ENCODE measurements at regions not wholly inside any gene's neighbourhood (a gene's known extent, or its start where the extent isn't known, plus 50 kb on each side); places are given as distances from the start of the nearest gene placed in this dataset.

DNA sequence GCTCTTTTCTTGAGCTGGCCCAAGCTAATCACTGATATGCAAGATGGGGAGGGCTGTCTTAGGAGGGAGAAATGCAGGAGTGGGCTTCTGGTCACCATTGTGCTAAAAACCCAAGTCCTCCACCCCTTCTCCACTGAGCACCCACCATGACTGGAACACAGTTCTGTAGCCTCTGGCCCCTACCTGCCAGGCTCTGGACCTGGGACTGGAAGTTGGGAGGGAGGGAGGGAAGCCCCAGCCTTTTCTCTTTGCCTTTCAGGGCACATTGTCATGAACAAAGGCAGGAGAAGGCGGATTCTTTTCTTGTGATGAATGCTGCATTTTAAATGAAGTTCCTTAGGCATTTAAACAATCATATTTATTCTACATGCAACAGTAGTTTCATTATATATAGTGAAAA lies 559.1 kb upstream of the TRPC7 start:
- Mint-ChIP-seq H3K36me3 (no peaks in the 10 kb centered on the region), H3K27ac (no peak overlapping the region), H3K9me3 (peaks cover 1 to 10% (median 6%) of the 10 kb centered on the region in 7 donors), H3K4me3 (no peak overlapping the region), H3K27me3 (no peaks in the 10 kb centered on the region), H3K4me1 (no peaks in the 10 kb centered on the region)
- Histone ChIP-seq H3K36me3 (ENCODE audit: control insufficient read depth, insufficient read depth, low read length) (no peaks in the 10 kb centered on the region), H3K4me1 (ENCODE audit: control insufficient read depth, insufficient read depth, low read length, poor library complexity, severe bottlenecking) (no peaks in the 10 kb centered on the region), H3K27me3 (ENCODE audit: control insufficient read depth, insufficient read depth, low read length) (no peaks in the 10 kb centered on the region), H3K4me3 (ENCODE audit: low read depth, low read length) (no peak overlapping the region), H3K27ac (ENCODE audit: insufficient read depth, low read length, poor library complexity, severe bottlenecking) (no peak overlapping the region), H3K9me3 (ENCODE audit: control insufficient read depth in 2 of 2, low read length in 2 of 2) (peaks cover 0 to 3% of the 10 kb centered on the region in 2 experiments)
- DNase-seq: no peak
- no peak for ATAC-seq (ENCODE audit: low read depth in 2 of 2)

DNA sequence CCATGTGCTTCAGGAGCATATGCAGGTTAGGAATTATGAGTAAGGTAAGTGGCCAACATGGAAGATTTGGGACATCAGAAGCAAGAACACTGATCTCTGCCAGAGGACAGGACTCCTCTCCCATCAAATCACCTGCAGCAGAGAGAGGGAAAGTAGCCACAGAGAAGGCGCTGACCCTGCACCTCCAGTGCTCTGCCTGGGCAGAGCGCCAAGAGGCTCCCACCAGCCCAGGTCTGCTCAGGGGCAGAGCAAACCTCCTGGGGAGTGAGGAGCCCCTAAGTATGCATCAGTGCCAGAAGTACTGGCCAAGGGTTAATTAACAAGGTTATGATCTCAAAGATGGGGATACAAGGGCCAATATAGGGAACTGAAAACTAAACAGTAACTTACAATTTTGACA lies 545.3 kb upstream of the TRPC7 start:
- no peak overlapping the region for H3K27ac Mint-ChIP-seq
- DNase-seq (no peak), ATAC-seq (ENCODE audit: low read depth in 2 of 2) (no peak)
- H3K27me3 Mint-ChIP-seq: no peaks in the 10 kb centered on the region
- no peaks in the 10 kb centered on the region for H3K36me3 Mint-ChIP-seq
- no peaks in the 10 kb centered on the region for H3K4me1 Mint-ChIP-seq
- Histone ChIP-seq H3K36me3 (ENCODE audit: control insufficient read depth, insufficient read depth, low read length) (no peaks in the 10 kb centered on the region), H3K4me3 (ENCODE audit: low read depth, low read length) (no peak overlapping the region), H3K27me3 (ENCODE audit: control insufficient read depth, insufficient read depth, low read length) (no peaks in the 10 kb centered on the region), H3K27ac (ENCODE audit: insufficient read depth, low read length, poor library complexity, severe bottlenecking) (no peak overlapping the region), H3K9me3 (ENCODE audit: control insufficient read depth in 2 of 2, low read length in 2 of 2) (no peaks in the 10 kb centered on the region), H3K4me1 (ENCODE audit: control insufficient read depth, insufficient read depth, low read length, poor library complexity, severe bottlenecking) (no peaks in the 10 kb centered on the region)
- H3K9me3 Mint-ChIP-seq: peaks cover 0 to 14% (median 3%) of the 10 kb centered on the region in 7 donors
- H3K4me3 Mint-ChIP-seq: peak overlapping the region in 1 of 4 donors; percentile 71

DNA sequence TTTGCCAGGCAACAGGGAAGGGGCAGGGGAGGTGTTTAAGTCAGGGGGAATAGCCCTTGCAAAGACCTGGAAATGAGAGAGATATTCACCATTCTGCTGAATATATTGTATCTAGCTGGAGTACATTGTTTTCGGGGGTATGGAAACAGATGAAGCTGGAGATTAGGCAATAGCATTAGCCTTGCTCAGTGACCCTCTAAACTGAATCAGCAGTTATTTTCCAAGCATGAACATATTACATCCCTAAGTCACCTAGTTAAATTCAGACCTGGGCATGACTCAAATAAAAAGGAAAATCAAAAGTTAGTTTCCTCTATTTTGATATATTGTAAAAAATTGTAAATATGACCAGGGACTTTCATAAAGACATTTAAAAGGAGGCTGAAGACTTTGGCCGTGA lies 544.6 kb upstream of the TRPC7 start:
- Mint-ChIP-seq H3K9me3 (peaks cover 0 to 14% (median 3%) of the 10 kb centered on the region in 7 donors), H3K27me3 (no peaks in the 10 kb centered on the region), H3K4me3 (no peak overlapping the region), H3K27ac (no peak overlapping the region), H3K36me3 (no peaks in the 10 kb centered on the region), H3K4me1 (no peaks in the 10 kb centered on the region)
- Histone ChIP-seq H3K36me3 (ENCODE audit: control insufficient read depth, insufficient read depth, low read length) (no peaks in the 10 kb centered on the region), H3K9me3 (ENCODE audit: control insufficient read depth in 2 of 2, low read length in 2 of 2) (no peaks in the 10 kb centered on the region), H3K4me3 (ENCODE audit: low read depth, low read length) (no peak overlapping the region), H3K27ac (ENCODE audit: insufficient read depth, low read length, poor library complexity, severe bottlenecking) (no peak overlapping the region), H3K27me3 (ENCODE audit: control insufficient read depth, insufficient read depth, low read length) (no peaks in the 10 kb centered on the region), H3K4me1 (ENCODE audit: control insufficient read depth, insufficient read depth, low read length, poor library complexity, severe bottlenecking) (no peaks in the 10 kb centered on the region)
- DNase-seq (no peak), ATAC-seq (ENCODE audit: low read depth in 2 of 2) (no peak)

DNA sequence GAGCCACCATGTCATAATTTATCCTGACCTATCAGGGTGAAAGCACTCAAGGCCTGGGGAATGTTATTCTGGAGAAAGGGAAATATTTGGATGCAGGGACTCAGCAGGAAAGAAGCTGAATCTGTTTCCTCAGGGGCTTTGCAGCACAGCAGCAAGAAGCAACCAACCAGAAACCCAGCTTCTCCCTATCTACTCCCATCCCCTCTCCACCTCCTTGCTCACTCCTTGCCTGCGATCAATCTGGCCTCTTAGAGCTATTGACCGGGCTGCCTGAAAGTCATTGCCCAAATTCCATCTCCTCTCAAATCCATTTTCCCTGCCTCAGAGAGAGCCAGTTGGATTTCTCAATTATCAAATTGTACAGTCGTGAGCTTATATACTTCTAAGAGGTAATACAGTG lies 542.0 kb upstream of the TRPC7 start:
- ATAC-seq (ENCODE audit: low read depth in 2 of 2): no peak
- H3K36me3 ChIP-seq (ENCODE audit: control insufficient read depth, insufficient read depth, low read length): no peaks in the 10 kb centered on the region
- Mint-ChIP-seq H3K4me1 (no peaks in the 10 kb centered on the region), H3K4me3 (no peak overlapping the region), H3K9me3 (peaks cover 0 to 12% (median 3%) of the 10 kb centered on the region in 7 donors), H3K36me3 (no peaks in the 10 kb centered on the region), H3K27ac (no peak overlapping the region), H3K27me3 (no peaks in the 10 kb centered on the region)
- DNase-seq: no peak
- H3K4me3 ChIP-seq (ENCODE audit: low read depth, low read length): no peak overlapping the region
- no peak overlapping the region for H3K27ac ChIP-seq (ENCODE audit: insufficient read depth, low read length, poor library complexity, severe bottlenecking)
- H3K4me1 ChIP-seq (ENCODE audit: control insufficient read depth, insufficient read depth, low read length, poor library complexity, severe bottlenecking): no peaks in the 10 kb centered on the region
- no peaks in the 10 kb centered on the region for H3K9me3 ChIP-seq (ENCODE audit: control insufficient read depth in 2 of 2, low read length in 2 of 2)
- H3K27me3 ChIP-seq (ENCODE audit: control insufficient read depth, insufficient read depth, low read length): no peaks in the 10 kb centered on the region

DNA sequence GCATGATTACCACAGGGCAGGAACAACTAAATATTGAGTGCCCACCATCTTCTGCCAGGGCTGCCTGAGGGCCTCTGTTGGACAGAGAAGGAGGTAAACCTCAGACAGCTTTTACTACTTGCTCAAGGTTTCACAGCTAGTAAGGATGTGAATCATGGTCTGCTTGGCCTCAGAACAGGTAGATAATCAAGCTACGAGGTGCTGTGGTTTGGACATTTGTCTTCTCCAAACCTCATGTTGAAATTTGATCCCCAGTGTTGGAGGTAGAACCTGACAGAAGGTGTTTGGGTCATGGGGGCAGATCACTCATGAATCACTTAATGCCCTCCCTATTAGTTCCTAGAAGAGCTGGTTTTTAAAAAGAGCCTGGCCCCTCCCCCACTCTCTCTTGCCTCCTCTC lies 541.2 kb upstream of the TRPC7 start:
- Histone ChIP-seq H3K4me1 (ENCODE audit: control insufficient read depth, insufficient read depth, low read length, poor library complexity, severe bottlenecking) (no peaks in the 10 kb centered on the region), H3K27ac (ENCODE audit: insufficient read depth, low read length, poor library complexity, severe bottlenecking) (no peak overlapping the region), H3K4me3 (ENCODE audit: low read depth, low read length) (no peak overlapping the region), H3K36me3 (ENCODE audit: control insufficient read depth, insufficient read depth, low read length) (no peaks in the 10 kb centered on the region), H3K9me3 (ENCODE audit: control insufficient read depth in 2 of 2, low read length in 2 of 2) (no peaks in the 10 kb centered on the region), H3K27me3 (ENCODE audit: control insufficient read depth, insufficient read depth, low read length) (no peaks in the 10 kb centered on the region)
- Mint-ChIP-seq H3K36me3 (no peaks in the 10 kb centered on the region), H3K4me3 (no peak overlapping the region), H3K4me1 (no peaks in the 10 kb centered on the region), H3K27ac (no peak overlapping the region), H3K27me3 (no peaks in the 10 kb centered on the region), H3K9me3 (peaks cover 0 to 13% (median 3%) of the 10 kb centered on the region in 7 donors)
- DNase-seq (no peak), ATAC-seq (ENCODE audit: low read depth in 2 of 2) (no peak)

DNA sequence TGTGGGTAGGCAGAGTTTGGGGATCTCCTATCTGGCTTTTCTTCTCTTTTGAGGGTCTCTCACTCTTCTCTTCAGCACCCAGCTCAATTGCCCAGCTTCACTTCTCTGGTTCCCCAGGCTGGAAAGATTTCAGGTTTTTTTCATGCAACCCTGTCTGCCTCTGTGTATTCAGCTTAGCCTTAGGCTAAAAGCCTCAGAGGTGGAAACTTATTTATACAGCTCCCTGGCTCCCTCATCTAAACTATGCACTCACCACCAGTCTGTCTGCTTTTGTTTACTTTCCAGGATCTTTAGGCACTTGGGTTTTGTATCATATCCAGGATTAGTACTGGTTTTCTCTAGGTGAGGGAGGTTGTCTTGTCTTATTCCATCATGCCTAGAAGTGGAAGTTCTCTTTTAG lies 540.2 kb upstream of the TRPC7 start:
- Histone ChIP-seq H3K9me3 (ENCODE audit: control insufficient read depth in 2 of 2, low read length in 2 of 2) (no peaks in the 10 kb centered on the region), H3K27ac (ENCODE audit: insufficient read depth, low read length, poor library complexity, severe bottlenecking) (no peak overlapping the region), H3K4me3 (ENCODE audit: low read depth, low read length) (no peak overlapping the region), H3K27me3 (ENCODE audit: control insufficient read depth, insufficient read depth, low read length) (no peaks in the 10 kb centered on the region), H3K36me3 (ENCODE audit: control insufficient read depth, insufficient read depth, low read length) (no peaks in the 10 kb centered on the region), H3K4me1 (ENCODE audit: control insufficient read depth, insufficient read depth, low read length, poor library complexity, severe bottlenecking) (no peaks in the 10 kb centered on the region)
- no peaks in the 10 kb centered on the region for H3K36me3 Mint-ChIP-seq
- no peak overlapping the region for H3K4me3 Mint-ChIP-seq
- H3K27ac Mint-ChIP-seq: peak overlapping the region in 1 of 3 donors; percentile 39
- ATAC-seq (ENCODE audit: low read depth in 2 of 2) (no peak), DNase-seq (no peak)
- peaks cover 0 to 20% (median 7%) of the 10 kb centered on the region in 7 donors for H3K9me3 Mint-ChIP-seq
- no peaks in the 10 kb centered on the region for H3K27me3 Mint-ChIP-seq
- no peaks in the 10 kb centered on the region for H3K4me1 Mint-ChIP-seq

DNA sequence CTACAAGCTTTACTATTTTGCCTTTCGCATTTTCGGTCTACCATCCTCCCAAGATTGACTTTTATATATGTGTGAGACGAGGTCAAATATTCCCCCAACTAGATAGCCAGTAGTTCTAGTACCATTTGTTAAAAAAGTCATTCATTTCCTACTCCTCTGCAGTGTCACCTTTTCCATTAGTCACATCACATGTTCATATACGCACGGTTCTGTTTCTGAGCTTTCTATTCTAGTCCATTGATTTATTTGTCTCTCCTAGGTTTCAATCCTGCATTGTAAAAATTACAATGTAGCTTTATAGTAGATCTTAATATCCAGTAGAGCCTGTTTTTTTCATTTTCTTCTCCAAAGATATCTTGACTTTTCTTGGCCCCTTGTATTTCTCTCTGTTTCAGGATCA lies 528.7 kb upstream of the TRPC7 start:
- DNase-seq (no peak), ATAC-seq (ENCODE audit: low read depth in 2 of 2) (no peak)
- no peaks in the 10 kb centered on the region for H3K27me3 Mint-ChIP-seq
- Histone ChIP-seq H3K4me1 (ENCODE audit: control insufficient read depth, insufficient read depth, low read length, poor library complexity, severe bottlenecking) (no peaks in the 10 kb centered on the region), H3K9me3 (ENCODE audit: control insufficient read depth in 2 of 2, low read length in 2 of 2) (no peaks in the 10 kb centered on the region), H3K27me3 (ENCODE audit: control insufficient read depth, insufficient read depth, low read length) (no peaks in the 10 kb centered on the region), H3K27ac (ENCODE audit: insufficient read depth, low read length, poor library complexity, severe bottlenecking) (no peak overlapping the region), H3K4me3 (ENCODE audit: low read depth, low read length) (no peak overlapping the region), H3K36me3 (ENCODE audit: control insufficient read depth, insufficient read depth, low read length) (no peaks in the 10 kb centered on the region)
- H3K27ac Mint-ChIP-seq: no peak overlapping the region
- H3K4me3 Mint-ChIP-seq: no peak overlapping the region
- peaks cover 0 to 2% (median 0%) of the 10 kb centered on the region in 7 donors for H3K9me3 Mint-ChIP-seq
- no peaks in the 10 kb centered on the region for H3K4me1 Mint-ChIP-seq
- H3K36me3 Mint-ChIP-seq: no peaks in the 10 kb centered on the region

DNA sequence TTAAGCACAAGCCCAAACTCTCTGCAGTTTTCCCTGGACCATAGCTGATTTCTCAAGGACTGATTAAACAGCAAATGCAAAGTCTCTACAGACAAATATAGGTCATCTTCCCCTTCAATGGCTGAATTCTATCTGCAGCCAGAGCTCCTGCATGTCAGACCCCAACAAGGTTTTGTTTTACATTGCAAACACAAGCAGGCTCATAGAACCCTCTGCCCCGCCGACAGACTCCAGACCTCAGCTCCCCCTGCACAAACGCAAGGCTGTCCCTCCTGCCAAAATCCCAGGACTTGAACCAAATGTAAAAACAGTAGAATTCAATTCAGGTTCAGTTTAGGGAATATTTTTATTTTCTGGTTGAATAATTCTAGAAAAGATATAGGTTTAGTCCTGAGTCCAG lies 526.7 kb upstream of the TRPC7 start:
- ATAC-seq (ENCODE audit: low read depth in 2 of 2) (no peak), DNase-seq (no peak)
- Histone ChIP-seq H3K27ac (ENCODE audit: insufficient read depth, low read length, poor library complexity, severe bottlenecking) (no peak overlapping the region), H3K4me3 (ENCODE audit: low read depth, low read length) (no peak overlapping the region), H3K27me3 (ENCODE audit: control insufficient read depth, insufficient read depth, low read length) (no peaks in the 10 kb centered on the region), H3K4me1 (ENCODE audit: control insufficient read depth, insufficient read depth, low read length, poor library complexity, severe bottlenecking) (no peaks in the 10 kb centered on the region), H3K9me3 (ENCODE audit: control insufficient read depth in 2 of 2, low read length in 2 of 2) (no peaks in the 10 kb centered on the region), H3K36me3 (ENCODE audit: control insufficient read depth, insufficient read depth, low read length) (no peaks in the 10 kb centered on the region)
- H3K4me1 Mint-ChIP-seq: no peaks in the 10 kb centered on the region
- no peaks in the 10 kb centered on the region for H3K27me3 Mint-ChIP-seq
- H3K9me3 Mint-ChIP-seq: peaks cover 0 to 2% (median 0%) of the 10 kb centered on the region in 7 donors
- no peaks in the 10 kb centered on the region for H3K36me3 Mint-ChIP-seq
- no peak overlapping the region for H3K4me3 Mint-ChIP-seq
- H3K27ac Mint-ChIP-seq: no peak overlapping the region
